ENCODE measurements at regions not wholly inside any gene's neighbourhood (a gene's known extent, or its start where the extent isn't known, plus 50 kb on each side); places are given as distances from the start of the nearest gene placed in this dataset.

DNA sequence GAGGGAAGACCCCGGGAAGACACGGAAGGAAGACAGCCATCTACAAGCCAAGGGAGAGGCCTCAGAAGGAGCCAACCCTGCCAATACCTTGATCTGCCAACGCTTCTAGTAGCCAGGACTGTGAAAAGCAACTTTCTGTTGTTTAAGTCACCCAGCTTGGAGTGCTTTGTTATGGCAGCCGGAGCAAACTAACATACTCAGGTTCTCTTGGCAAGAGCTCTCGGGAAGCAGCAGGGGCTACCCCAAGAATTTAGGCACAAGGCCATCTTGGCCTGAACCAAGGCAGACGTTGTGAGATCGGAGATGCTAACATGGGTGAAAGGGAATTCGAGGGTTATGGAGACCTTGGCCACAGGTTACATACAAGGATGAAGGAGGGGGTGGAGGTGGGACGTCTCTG, 78.6 kb upstream of the KLHL29 start:
- H3K27ac ChIP-seq, result no peak overlapping the region
- no peak overlapping the region for H3K4me3 ChIP-seq

DNA sequence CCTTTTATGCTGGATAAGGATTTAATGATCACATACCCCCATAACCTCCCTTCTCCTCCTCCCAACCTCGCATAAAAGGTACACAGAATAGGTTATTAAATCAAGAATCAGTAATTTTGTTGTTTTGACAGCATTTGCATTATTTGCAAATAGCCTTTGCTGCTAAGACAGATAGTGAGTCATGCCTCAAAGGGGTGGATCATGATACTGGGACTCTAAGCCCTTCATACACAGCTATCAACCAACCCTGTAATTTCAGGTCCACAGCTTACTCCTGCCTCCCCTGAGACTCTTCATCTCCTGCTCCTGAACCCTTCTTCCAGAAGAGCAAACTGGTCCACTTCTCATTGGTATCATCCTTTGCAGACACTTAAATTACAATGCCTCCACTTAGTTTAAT, 73.8 kb upstream of the KLHL29 start:
- H3K4me3 ChIP-seq, result no peak overlapping the region
- no peak overlapping the region for H3K27ac ChIP-seq

- H3K27ac ChIP-seq, result no peak overlapping the region
- no peak overlapping the region for H3K4me3 ChIP-seq
Measured at GRCh38 chr2:23312996-23313606, 71.9 kb upstream of the KLHL29 start.

- H3K4me3 ChIP-seq, result no peak overlapping the region
- H3K27ac ChIP-seq, result no peak overlapping the region
Measured at GRCh38 chr2:23314687-23315086, 70.3 kb upstream of the KLHL29 start.

- Histone ChIP-seq H3K4me3 (no peak overlapping the region), H3K27ac (no peak overlapping the region)
Measured at GRCh38 chr2:23320058-23320457, 64.9 kb upstream of the KLHL29 start.

DNA sequence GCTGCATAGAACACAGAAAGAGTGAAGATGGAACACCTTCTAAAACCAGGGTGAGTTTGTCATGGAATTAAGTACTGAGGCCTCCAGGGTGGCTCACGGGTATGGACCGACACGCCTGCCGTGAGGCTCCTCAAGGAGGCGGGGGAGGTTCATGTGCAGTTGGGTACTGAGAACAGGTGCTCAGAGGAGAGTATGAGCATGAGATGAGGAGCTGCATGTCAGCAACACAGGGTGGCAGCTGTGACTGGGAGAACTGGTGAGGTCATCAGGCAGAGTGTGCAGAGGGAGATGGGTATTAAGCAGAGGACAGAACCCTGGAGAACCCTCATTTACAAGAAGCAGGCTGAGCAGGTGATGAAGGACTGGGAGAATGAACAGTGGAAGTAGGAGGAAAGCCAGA, 63.2 kb upstream of the KLHL29 start:
- no peak overlapping the region for H3K27ac ChIP-seq
- H3K4me3 ChIP-seq, result no peak overlapping the region

DNA sequence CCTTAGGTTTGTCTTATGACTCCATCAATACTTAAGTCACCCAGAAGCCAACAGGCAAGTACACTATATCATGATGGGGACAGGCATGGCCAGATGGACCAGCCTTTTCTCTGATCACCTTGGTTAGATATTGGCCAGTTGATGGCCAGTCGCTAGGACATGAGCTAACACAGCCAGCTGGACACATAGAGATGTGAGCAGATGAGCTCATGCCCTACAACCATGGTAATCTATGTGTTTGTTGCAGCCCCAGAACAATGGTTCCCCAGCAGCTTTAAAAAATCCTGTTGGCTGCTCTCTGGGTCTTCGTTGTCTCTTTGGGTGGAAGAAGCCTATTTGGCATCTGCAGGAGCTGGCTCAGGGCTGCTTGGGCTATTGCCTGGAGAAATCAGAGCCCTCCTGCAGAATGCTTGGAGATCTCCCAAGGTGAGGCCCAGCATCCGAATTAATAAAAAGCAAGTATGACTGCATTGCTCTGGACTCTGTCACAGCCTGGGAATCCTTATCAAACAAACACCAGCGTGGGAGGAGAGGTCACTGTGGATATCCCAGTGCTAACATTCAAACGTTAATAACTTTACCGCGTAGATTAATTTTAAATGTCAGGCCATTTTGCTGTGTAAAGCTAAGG, 62.3 kb upstream of the KLHL29 start:
- H3K27ac ChIP-seq, result no peak overlapping the region
- no peak overlapping the region for H3K4me3 ChIP-seq

- Histone ChIP-seq H3K27ac (no peak overlapping the region), H3K4me3 (no peak overlapping the region)
Measured at GRCh38 chr2:23323198-23323916, 61.6 kb upstream of the KLHL29 start.

- H3K4me3 ChIP-seq, result no peak overlapping the region
Measured at GRCh38 chr2:23323917-23324680, 60.9 kb upstream of the KLHL29 start.

DNA sequence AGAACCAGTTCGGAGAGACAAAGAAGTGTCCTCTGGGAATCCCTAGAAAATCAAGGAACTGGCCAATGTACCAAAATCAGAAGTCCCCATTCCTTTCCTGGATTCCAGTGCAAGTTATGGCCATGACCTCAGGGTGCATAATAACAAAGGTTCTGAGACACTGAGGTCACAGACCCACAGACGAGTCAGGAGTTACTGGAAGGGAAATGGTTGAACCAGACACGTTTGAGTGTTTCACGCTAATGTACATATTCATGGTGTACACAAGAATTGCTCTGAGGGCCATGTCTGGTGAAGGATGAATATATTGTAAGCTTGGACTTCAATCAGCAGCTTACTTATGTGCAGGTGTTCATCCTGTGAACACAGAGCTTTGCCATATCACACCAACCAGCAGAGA, 58.6 kb upstream of the KLHL29 start:
- H3K27ac ChIP-seq, result no peak overlapping the region
- H3K4me3 ChIP-seq, result no peak overlapping the region

More at GRCh38 chr2:23323917-23324680, 60.9 kb upstream of the KLHL29 start:
- no peak overlapping the region for H3K27ac ChIP-seq

DNA sequence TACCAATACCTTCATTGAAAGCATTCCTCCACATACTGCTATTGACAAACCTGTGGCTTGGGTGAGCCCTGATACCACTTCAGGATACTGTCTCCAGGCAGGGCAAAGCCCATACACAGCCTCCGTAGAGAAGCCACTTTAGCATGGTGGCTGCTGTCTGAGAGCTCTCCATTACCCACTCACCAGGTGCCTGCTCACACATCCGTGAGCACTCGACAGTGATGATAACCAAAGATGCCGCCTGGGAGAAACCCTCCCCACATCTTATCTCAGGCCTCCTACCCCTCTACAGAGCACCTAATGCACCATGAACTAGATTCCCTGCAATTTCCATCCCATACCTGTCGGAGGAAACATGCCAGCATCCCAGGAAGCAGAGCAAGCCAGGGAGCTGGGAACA, 57.6 kb upstream of the KLHL29 start:
- no peak overlapping the region for H3K4me3 ChIP-seq
- no peak overlapping the region for H3K27ac ChIP-seq

- Histone ChIP-seq H3K27ac (no peak overlapping the region), H3K4me3 (no peak overlapping the region)
Measured at GRCh38 chr2:23327887-23328286, 57.1 kb upstream of the KLHL29 start.

DNA sequence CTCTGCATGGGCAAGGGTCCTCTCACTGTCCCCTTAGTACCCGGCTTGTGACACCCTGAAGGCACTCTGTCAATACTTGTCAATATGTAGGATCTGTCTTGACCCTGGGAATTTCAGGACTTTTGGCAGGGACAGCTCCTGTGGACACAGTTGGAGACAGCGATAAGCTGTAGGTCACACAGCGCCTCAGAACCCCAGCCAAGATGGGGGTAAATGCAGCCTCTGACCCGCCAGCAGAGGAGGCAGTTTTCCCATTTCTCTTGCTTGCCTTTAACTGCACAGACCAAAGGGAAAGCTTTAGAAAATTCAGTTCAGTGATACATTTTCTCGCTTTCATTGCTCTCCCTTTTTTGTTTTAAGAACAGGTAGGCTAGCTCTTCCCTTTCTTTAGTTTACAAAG, 54.8 kb upstream of the KLHL29 start:
- Histone ChIP-seq H3K4me3 (no peak overlapping the region), H3K27ac (no peak overlapping the region)

Measured in skin epidermis (tissue), 12 donors.